Mucosa of rectum (tissue), 2 donors: ENCODE measurements at regions not wholly inside any gene's neighbourhood (a gene's known extent, or its start where the extent isn't known, plus 50 kb on each side); places are given as distances from the start of the nearest gene placed in this dataset.

Experiments
- H3K27ac ChIP-seq, 2 donors: one replicate each; pipeline ENCODE4 v1.7.0; 2013; ENCODE audit warnings: inconsistent platforms in 2 of 2, low read depth in 2 of 2, low read length in 2 of 2
- H3K27me3 ChIP-seq, 2 donors: one replicate each; pipeline ENCODE4 v1.7.0; 2013; ENCODE audit warnings: low read length in 2 of 2; ENCODE audit not compliant: control insufficient read depth in 2 of 2, insufficient read depth in 2 of 2
- H3K36me3 ChIP-seq, 2 donors: one replicate each; pipeline ENCODE4 v1.7.0; 2013; ENCODE audit warnings: low read length in 2 of 2; ENCODE audit not compliant: control insufficient read depth in 2 of 2, insufficient read depth in 2 of 2
- H3K4me1 ChIP-seq, 2 donors: one replicate each; pipeline ENCODE4 v1.7.0; 2013; ENCODE audit warnings: low read length in 2 of 2, mild to moderate bottlenecking in 1 of 2; ENCODE audit not compliant: control insufficient read depth in 2 of 2, insufficient read depth in 2 of 2
- H3K4me3 ChIP-seq, 2 donors: one replicate each; pipeline ENCODE4 v1.7.0; 2013; ENCODE audit warnings: low read length in 2 of 2
- H3K9ac ChIP-seq, 2 donors: one replicate each; pipeline ENCODE4 v1.7.0; 2013; ENCODE audit warnings: low read length in 2 of 2, low read depth in 1 of 2, mild to moderate bottlenecking in 1 of 2
- H3K9me3 ChIP-seq, 2 donors: one replicate each; pipeline ENCODE4 v1.7.0; 2013; ENCODE audit warnings: low read length in 2 of 2; ENCODE audit not compliant: control insufficient read depth in 2 of 2
- donor health status: healthy.
- donor health status: Normal muscosa, but diverticular disease.

- no peaks in the 10 kb centered on the region for H3K9me3 ChIP-seq
- H3K9ac ChIP-seq: no peak overlapping the region
- no peaks in the 10 kb centered on the region for H3K4me1 ChIP-seq
- H3K4me3 ChIP-seq: no peak overlapping the region
- H3K27me3 ChIP-seq: no peaks in the 10 kb centered on the region
- H3K27ac ChIP-seq: no peak overlapping the region
- no peaks in the 10 kb centered on the region for H3K36me3 ChIP-seq
Observed at GRCh38 chr18:47342566-47342965, 91.1 kb upstream of the SKOR2 start.

GRCh38 chr18:47341678-47342077 is 90.2 kb upstream of the SKOR2 start:
- Histone ChIP-seq H3K9me3 (no peaks in the 10 kb centered on the region), H3K9ac (no peak overlapping the region), H3K36me3 (no peaks in the 10 kb centered on the region), H3K27ac (no peak overlapping the region), H3K4me1 (no peaks in the 10 kb centered on the region), H3K4me3 (no peak overlapping the region), H3K27me3 (no peaks in the 10 kb centered on the region)

- Histone ChIP-seq H3K27me3 (no peaks in the 10 kb centered on the region), H3K9ac (no peak overlapping the region), H3K27ac (no peak overlapping the region), H3K4me3 (no peak overlapping the region), H3K36me3 (no peaks in the 10 kb centered on the region), H3K9me3 (no peaks in the 10 kb centered on the region), H3K4me1 (no peaks in the 10 kb centered on the region)
Observed at GRCh38 chr18:47334966-47335365, 83.5 kb upstream of the SKOR2 start.

GRCh38 chr18:47333926-47334635 is 82.6 kb upstream of the SKOR2 start:
- H3K4me3 ChIP-seq: no peak overlapping the region
- H3K9ac ChIP-seq: no peak overlapping the region
- no peaks in the 10 kb centered on the region for H3K36me3 ChIP-seq
- H3K27ac ChIP-seq: no peak overlapping the region
- H3K9me3 ChIP-seq: no peaks in the 10 kb centered on the region
- H3K4me1 ChIP-seq: no peaks in the 10 kb centered on the region
- no peaks in the 10 kb centered on the region for H3K27me3 ChIP-seq

- H3K27me3 ChIP-seq: peaks cover 0 to 3% of the 10 kb centered on the region in 2 donors
- H3K4me3 ChIP-seq: no peak overlapping the region
- H3K9ac ChIP-seq: no peak overlapping the region
- H3K9me3 ChIP-seq: no peaks in the 10 kb centered on the region
- H3K36me3 ChIP-seq: no peaks in the 10 kb centered on the region
- H3K27ac ChIP-seq: no peak overlapping the region
- no peaks in the 10 kb centered on the region for H3K4me1 ChIP-seq
Observed at GRCh38 chr18:47331641-47332040, 80.2 kb upstream of the SKOR2 start.

- no peak overlapping the region for H3K4me3 ChIP-seq
- no peak overlapping the region for H3K27ac ChIP-seq
- no peaks in the 10 kb centered on the region for H3K9me3 ChIP-seq
- H3K9ac ChIP-seq: no peak overlapping the region
- peaks cover 0 to 3% of the 10 kb centered on the region in 2 donors for H3K27me3 ChIP-seq
- no peaks in the 10 kb centered on the region for H3K36me3 ChIP-seq
- H3K4me1 ChIP-seq: no peaks in the 10 kb centered on the region
Observed at GRCh38 chr18:47331026-47331425, 79.6 kb upstream of the SKOR2 start.

GRCh38 chr18:47323158-47323557 is 71.7 kb upstream of the SKOR2 start:
- Histone ChIP-seq H3K4me1 (no peaks in the 10 kb centered on the region), H3K36me3 (no peaks in the 10 kb centered on the region), H3K27me3 (peaks cover 0 to 3% of the 10 kb centered on the region in 2 donors), H3K9ac (no peak overlapping the region), H3K4me3 (no peak overlapping the region), H3K9me3 (no peaks in the 10 kb centered on the region), H3K27ac (no peak overlapping the region)

GRCh38 chr18:47321815-47322214 is 70.4 kb upstream of the SKOR2 start:
- Histone ChIP-seq H3K4me1 (no peaks in the 10 kb centered on the region), H3K4me3 (no peak overlapping the region), H3K9ac (no peak overlapping the region), H3K9me3 (no peaks in the 10 kb centered on the region), H3K27ac (no peak overlapping the region), H3K27me3 (no peaks in the 10 kb centered on the region), H3K36me3 (no peaks in the 10 kb centered on the region)

- H3K4me1 ChIP-seq: no peaks in the 10 kb centered on the region
Observed at GRCh38 chr18:47317824-47318508, 66.5 kb upstream of the SKOR2 start.

GRCh38 chr18:47316924-47317323 is 65.5 kb upstream of the SKOR2 start:
- no peak overlapping the region for H3K9ac ChIP-seq
- no peaks in the 10 kb centered on the region for H3K36me3 ChIP-seq
- no peak overlapping the region for H3K4me3 ChIP-seq
- no peaks in the 10 kb centered on the region for H3K9me3 ChIP-seq
- no peaks in the 10 kb centered on the region for H3K4me1 ChIP-seq
- no peak overlapping the region for H3K27ac ChIP-seq
- H3K27me3 ChIP-seq: no peaks in the 10 kb centered on the region

More at GRCh38 chr18:47317824-47318508, 66.5 kb upstream of the SKOR2 start:
- Histone ChIP-seq H3K36me3 (no peaks in the 10 kb centered on the region), H3K9ac (no peak overlapping the region), H3K27me3 (no peaks in the 10 kb centered on the region), H3K4me3 (no peak overlapping the region), H3K9me3 (no peaks in the 10 kb centered on the region), H3K27ac (no peak overlapping the region)
